ENCODE measurements at regions not wholly inside any gene's neighbourhood (a gene's known extent, or its start where the extent isn't known, plus 50 kb on each side); places are given as distances from the start of the nearest gene placed in this dataset.

GRCh38 chr4:112848911-112849310, 200.5 kb upstream of the ANK2 start:
- TF ChIP-seq CTCF (IDR thresholded peaks at IDR 0.05), result no peak
- TF ChIP-seq POLR2A (IDR thresholded peaks at IDR 0.05), result no peak
- TF ChIP-seq EP300 (IDR thresholded peaks at IDR 0.05), result no peak
- no peak for TF ChIP-seq POLR2AphosphoS5 (IDR thresholded peaks at IDR 0.05)
